CD4-positive, alpha-beta memory T cell (primary cell): ENCODE measurements at regions not wholly inside any gene's neighbourhood (a gene's known extent, or its start where the extent isn't known, plus 50 kb on each side); places are given as distances from the start of the nearest gene placed in this dataset.

Experiments
- CTCF ChIA-PET: fragments of 350-600 bp; sonication (Branson Sonifier 250); formaldehyde crosslinking; loops from one replicate; lab custom pipeline; 2021; ENCODE audit warnings: inconsistent platforms; ENCODE audit not compliant: partially characterized antibody; lab: Charles Lee
- POLR2A ChIA-PET: fragments of 350-600 bp; sonication (Branson Sonifier 250); formaldehyde crosslinking; loops from one replicate; lab custom pipeline; 2021; ENCODE audit not compliant: partially characterized antibody; lab: Charles Lee
- DNase-seq, 5 donors: peaks; one replicate each; pipeline versions ENCODE4 v3.0.0 to v3.0.0-alpha.2; 2020 to 2022; ENCODE audit warnings: mixed read lengths in 1 of 5
- H3K27ac ChIP-seq: one replicate; pipeline ENCODE4 v1.7.0; 2013; ENCODE audit warnings: low read depth, low read length
- H3K27me3 ChIP-seq: 2 replicates; pipeline ENCODE4 v1.7.0; 2013; ENCODE audit warnings: mild to moderate bottlenecking, low read length, moderate library complexity; ENCODE audit not compliant: insufficient read depth
- H3K36me3 ChIP-seq: 2 replicates; pipeline ENCODE4 v1.7.0; 2013; ENCODE audit warnings: mild to moderate bottlenecking, low read length, moderate library complexity; ENCODE audit not compliant: insufficient read depth
- H3K4me1 ChIP-seq: 2 replicates; pipeline ENCODE4 v1.7.0; 2013; ENCODE audit warnings: mild to moderate bottlenecking, low read length, moderate library complexity; ENCODE audit not compliant: insufficient read depth
- H3K4me3 ChIP-seq, 2 donors: one replicate each; pipeline ENCODE4 v1.7.0; 2013; ENCODE audit warnings: low read length in 2 of 2, mild to moderate bottlenecking in 1 of 2
- H3K9me3 ChIP-seq, 2 donors: one replicate each; pipeline ENCODE4 v1.7.0; 2013; ENCODE audit warnings: low read length in 2 of 2, control low read depth in 1 of 2; ENCODE audit not compliant: control insufficient read depth in 1 of 2
- H3K27ac Mint-ChIP-seq, 7 donors: one replicate each; pipeline ENCODE4 v1.8.0; 2020 to 2021; ENCODE audit warnings: mixed read lengths in 7 of 7, mild to moderate bottlenecking in 6 of 7, inconsistent platforms in 3 of 7, moderate library complexity in 3 of 7
- H3K27me3 Mint-ChIP-seq, 2 donors: one replicate each; pipeline ENCODE4 v1.8.0; 2020 to 2021; ENCODE audit warnings: mixed read lengths in 2 of 2
- H3K36me3 Mint-ChIP-seq, 2 donors: one replicate each; pipeline ENCODE4 v1.8.0; 2020 to 2021; ENCODE audit warnings: mixed read lengths in 2 of 2, inconsistent platforms in 1 of 2, mild to moderate bottlenecking in 1 of 2
- H3K4me1 Mint-ChIP-seq, 4 donors: one replicate each; pipeline ENCODE4 v1.8.0; 2020 to 2021; ENCODE audit warnings: mixed read lengths in 4 of 4, mild to moderate bottlenecking in 1 of 4
- H3K4me3 Mint-ChIP-seq, 8 donors: one replicate each; pipeline ENCODE4 v1.8.0; 2020 to 2021; ENCODE audit warnings: mixed read lengths in 8 of 8, mild to moderate bottlenecking in 7 of 8, moderate library complexity in 6 of 8, inconsistent platforms in 3 of 8
- H3K9me3 Mint-ChIP-seq, 8 donors: one replicate each; pipeline ENCODE4 v1.8.0; 2020 to 2021; ENCODE audit warnings: mixed read lengths in 8 of 8, mild to moderate bottlenecking in 5 of 8, inconsistent platforms in 3 of 8, moderate library complexity in 1 of 8
- intact Hi-C: fragments of 100-400 bp; cut with micrococcal nuclease; formaldehyde crosslinking; loops from one replicate; pipeline ENCODE4 v1.15.1; 2023

DNA sequence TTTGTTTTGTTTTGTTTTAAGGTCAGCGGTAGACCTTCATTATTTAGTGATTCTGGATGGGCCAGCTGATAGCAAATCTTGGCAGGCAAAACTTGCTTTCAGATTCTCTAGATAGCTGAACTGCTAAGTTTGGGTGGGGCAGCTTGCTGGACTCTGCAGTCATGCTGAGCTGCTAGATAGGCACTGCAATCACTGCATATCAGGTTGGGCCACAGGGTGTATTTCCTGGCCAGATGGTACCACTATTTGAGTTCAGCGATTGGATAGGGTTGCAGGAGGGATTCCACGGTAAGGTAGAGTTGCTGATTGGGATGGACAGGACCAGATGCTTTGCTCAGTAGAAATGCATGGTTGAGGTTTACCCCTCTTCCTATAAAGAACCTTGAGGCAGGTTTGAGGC lies 579.3 kb upstream of the ADGRL4 start:
- H3K36me3 ChIP-seq = no peaks in the 10 kb centered on the region
- ChIA-PET CTCF (no interaction called here), POLR2A (no interaction called here)
- H3K4me1 Mint-ChIP-seq = no peaks in the 10 kb centered on the region
- H3K27me3 ChIP-seq = no peaks in the 10 kb centered on the region
- H3K9me3 Mint-ChIP-seq = peaks cover 2 to 17% (median 7%) of the 10 kb centered on the region in 8 donors
- H3K4me1 ChIP-seq = no peaks in the 10 kb centered on the region
- H3K27ac ChIP-seq = no peak overlapping the region
- intact Hi-C loops = no loop called here
- no peaks in the 10 kb centered on the region for H3K9me3 ChIP-seq
- H3K4me3 ChIP-seq = no peak overlapping the region
- no peak overlapping the region for H3K4me3 Mint-ChIP-seq
- H3K27me3 Mint-ChIP-seq = no peaks in the 10 kb centered on the region
- no peak for DNase-seq
- H3K36me3 Mint-ChIP-seq = no peaks in the 10 kb centered on the region
- H3K27ac Mint-ChIP-seq = no peak overlapping the region

DNA sequence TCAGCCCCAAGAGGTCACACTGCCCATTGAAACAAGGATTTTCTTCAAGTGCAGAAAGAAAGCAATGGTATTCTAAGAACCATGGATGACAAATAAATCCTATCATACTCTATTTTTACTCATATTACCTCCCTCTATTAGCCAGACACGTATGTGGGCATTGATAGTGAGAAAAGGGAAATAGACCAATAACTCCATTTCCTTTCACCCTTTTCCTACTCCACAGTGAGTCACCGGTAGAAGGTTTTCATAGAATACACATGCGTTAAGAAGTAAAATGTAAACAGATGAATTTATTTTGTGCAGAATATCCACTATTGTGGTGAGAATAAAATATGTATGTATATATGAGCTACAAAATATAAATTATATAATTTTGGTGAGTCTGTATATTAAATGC lies 568.9 kb upstream of the ADGRL4 start:
- DNase-seq = no peak
- no peak overlapping the region for H3K4me3 Mint-ChIP-seq
- no peaks in the 10 kb centered on the region for H3K27me3 Mint-ChIP-seq
- Histone ChIP-seq H3K4me1 (no peaks in the 10 kb centered on the region), H3K36me3 (no peaks in the 10 kb centered on the region), H3K27me3 (no peaks in the 10 kb centered on the region), H3K9me3 (no peaks in the 10 kb centered on the region), H3K27ac (no peak overlapping the region), H3K4me3 (no peak overlapping the region)
- no peaks in the 10 kb centered on the region for H3K4me1 Mint-ChIP-seq
- H3K27ac Mint-ChIP-seq = no peak overlapping the region
- intact Hi-C loops = no loop called here
- CTCF ChIA-PET = no interaction called here
- no peaks in the 10 kb centered on the region for H3K36me3 Mint-ChIP-seq
- POLR2A ChIA-PET = no interaction called here
- no peaks in the 10 kb centered on the region for H3K9me3 Mint-ChIP-seq

DNA sequence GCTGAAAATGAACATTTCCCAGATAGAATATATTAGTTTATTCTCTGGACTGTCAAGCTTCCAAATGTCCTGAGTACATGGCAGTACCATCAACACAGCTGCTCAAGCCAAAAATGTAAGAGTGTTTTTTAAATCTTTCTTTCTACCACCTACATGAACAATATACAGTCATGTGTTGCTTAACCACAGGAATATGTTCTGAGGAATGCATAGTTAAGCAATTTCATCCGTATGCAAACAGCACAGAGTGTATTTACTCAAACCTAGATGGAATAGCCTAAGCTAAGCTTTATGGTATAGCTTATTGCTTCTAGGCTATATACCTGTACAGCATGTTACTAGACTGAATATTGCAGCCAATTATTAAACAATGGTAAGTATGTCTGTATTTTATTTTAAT lies 561.9 kb upstream of the ADGRL4 start:
- ChIA-PET POLR2A (no interaction called here), CTCF (no interaction called here)
- Histone ChIP-seq H3K4me1 (no peaks in the 10 kb centered on the region), H3K4me3 (no peak overlapping the region), H3K27ac (no peak overlapping the region), H3K27me3 (no peaks in the 10 kb centered on the region), H3K9me3 (no peaks in the 10 kb centered on the region), H3K36me3 (no peaks in the 10 kb centered on the region)
- intact Hi-C loops = no loop called here
- Mint-ChIP-seq H3K4me1 (no peaks in the 10 kb centered on the region), H3K27ac (no peak overlapping the region), H3K4me3 (no peak overlapping the region), H3K9me3 (peaks cover 0 to 5% (median 1%) of the 10 kb centered on the region in 8 donors), H3K27me3 (no peaks in the 10 kb centered on the region), H3K36me3 (no peaks in the 10 kb centered on the region)
- DNase-seq = no peak

DNA sequence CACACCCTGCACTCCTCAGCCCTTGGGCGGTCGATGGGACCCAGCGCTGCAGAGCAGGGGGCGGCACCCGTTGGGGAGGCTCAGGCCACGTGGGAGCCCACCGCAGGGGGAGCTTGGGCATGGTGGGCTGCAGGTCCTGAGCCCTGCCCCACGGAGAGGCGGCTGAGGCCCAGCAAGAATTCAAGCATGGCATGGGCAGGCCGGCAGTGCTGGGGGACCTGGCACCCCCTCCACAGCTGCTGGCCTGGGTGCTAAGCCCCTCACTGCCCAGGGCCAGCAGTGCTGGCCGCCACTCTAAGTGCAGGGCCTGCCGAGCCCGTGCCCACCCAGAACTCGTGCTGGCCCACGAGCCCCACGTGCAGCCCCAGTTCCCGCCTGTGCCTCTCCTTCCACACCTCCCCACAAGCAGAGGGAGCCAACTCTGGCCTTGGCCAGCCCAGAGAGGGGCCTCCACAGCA lies 555.0 kb upstream of the ADGRL4 start:
- H3K27me3 ChIP-seq = no peaks in the 10 kb centered on the region
- no peak overlapping the region for H3K4me3 ChIP-seq
- CTCF ChIA-PET = interaction anchor here (1.2 kb wide), 1 partner anchor 11 kb away, joined by 3 read pairs; no protein-coding TSS in a partner anchor
- H3K27me3 Mint-ChIP-seq = no peaks in the 10 kb centered on the region
- POLR2A ChIA-PET = no interaction called here
- H3K4me1 ChIP-seq = no peaks in the 10 kb centered on the region
- DNase-seq = no peak
- H3K27ac Mint-ChIP-seq = no peak overlapping the region
- H3K27ac ChIP-seq = no peak overlapping the region
- H3K9me3 Mint-ChIP-seq = peaks cover 3 to 22% (median 5%) of the 10 kb centered on the region in 8 donors
- H3K4me1 Mint-ChIP-seq = no peaks in the 10 kb centered on the region
- no peaks in the 10 kb centered on the region for H3K36me3 ChIP-seq
- no peak overlapping the region for H3K4me3 Mint-ChIP-seq
- intact Hi-C loops = no loop called here
- no peaks in the 10 kb centered on the region for H3K36me3 Mint-ChIP-seq
- H3K9me3 ChIP-seq = no peaks in the 10 kb centered on the region

DNA sequence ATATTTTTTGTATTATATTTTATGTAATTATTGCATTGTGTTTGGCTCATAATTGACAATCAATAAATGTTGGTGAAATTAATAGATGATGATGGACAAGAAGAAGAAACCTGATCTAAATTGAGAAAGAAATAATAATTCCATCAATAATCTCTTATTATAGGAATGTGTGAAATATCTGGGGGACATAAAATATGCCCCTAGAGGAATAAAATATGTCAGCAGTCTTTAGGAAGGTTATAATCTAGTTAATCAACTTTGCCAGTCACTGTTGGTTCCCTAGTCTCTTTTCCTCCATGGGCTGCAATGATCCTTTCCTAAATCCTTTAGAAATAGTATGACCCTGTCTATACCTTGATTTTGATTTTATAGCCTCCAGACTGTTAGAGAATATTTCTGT lies 549.7 kb upstream of the ADGRL4 start:
- Histone ChIP-seq H3K4me3 (no peak overlapping the region), H3K4me1 (no peaks in the 10 kb centered on the region), H3K27ac (no peak overlapping the region), H3K36me3 (no peaks in the 10 kb centered on the region), H3K9me3 (no peaks in the 10 kb centered on the region), H3K27me3 (no peaks in the 10 kb centered on the region)
- CTCF ChIA-PET = no interaction called here
- no peaks in the 10 kb centered on the region for H3K36me3 Mint-ChIP-seq
- intact Hi-C loops = no loop called here
- DNase-seq = no peak
- no peaks in the 10 kb centered on the region for H3K4me1 Mint-ChIP-seq
- H3K9me3 Mint-ChIP-seq = peaks cover 0 to 14% (median 4%) of the 10 kb centered on the region in 8 donors
- H3K4me3 Mint-ChIP-seq = no peak overlapping the region
- POLR2A ChIA-PET = no interaction called here
- no peak overlapping the region for H3K27ac Mint-ChIP-seq
- no peaks in the 10 kb centered on the region for H3K27me3 Mint-ChIP-seq

DNA sequence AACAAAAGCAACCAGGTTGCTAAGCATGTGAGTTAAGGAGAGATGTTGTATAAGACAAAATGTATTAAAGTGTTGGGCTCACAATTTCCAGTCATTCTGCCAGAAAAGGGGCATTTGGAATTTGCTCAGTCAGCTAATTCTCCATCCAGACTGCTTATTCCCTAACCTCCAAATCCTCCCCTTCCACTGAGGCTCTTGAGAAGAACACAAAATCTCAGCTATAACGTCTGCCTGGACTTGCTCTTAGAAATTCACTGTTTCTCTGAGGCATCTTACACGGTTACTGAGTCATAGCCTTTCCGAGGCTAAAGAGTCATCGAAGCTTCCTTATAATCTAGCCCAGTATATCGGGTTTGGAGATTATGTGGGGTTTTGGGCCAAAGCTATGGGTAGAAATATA lies 548.2 kb upstream of the ADGRL4 start:
- Histone ChIP-seq H3K27me3 (no peaks in the 10 kb centered on the region), H3K4me1 (no peaks in the 10 kb centered on the region), H3K4me3 (no peak overlapping the region), H3K36me3 (no peaks in the 10 kb centered on the region), H3K27ac (no peak overlapping the region), H3K9me3 (no peaks in the 10 kb centered on the region)
- intact Hi-C loops = no loop called here
- Mint-ChIP-seq H3K27ac (no peak overlapping the region), H3K4me1 (no peaks in the 10 kb centered on the region), H3K27me3 (no peaks in the 10 kb centered on the region), H3K36me3 (no peaks in the 10 kb centered on the region), H3K4me3 (no peak overlapping the region), H3K9me3 (peaks cover 0 to 12% (median 6%) of the 10 kb centered on the region in 8 donors)
- DNase-seq = no peak
- ChIA-PET POLR2A (no interaction called here), CTCF (no interaction called here)

DNA sequence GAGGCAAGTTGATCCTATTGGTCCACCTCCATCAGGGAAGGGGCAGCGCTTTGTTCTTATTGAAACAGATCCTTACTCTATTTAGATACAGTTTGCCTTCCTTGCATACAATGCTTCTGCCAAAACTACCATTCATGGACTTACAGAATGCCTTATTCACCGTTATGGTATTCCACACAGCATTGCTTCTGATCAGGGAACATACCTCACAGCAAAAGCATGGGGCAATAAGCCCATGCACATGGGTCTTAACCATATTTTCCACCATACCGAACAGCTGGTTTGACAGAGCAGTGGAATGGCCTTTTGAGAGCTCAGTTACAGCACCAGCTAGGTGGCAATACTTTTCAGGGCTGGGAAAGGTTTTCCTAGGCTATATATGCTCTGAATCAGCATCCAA lies 544.8 kb upstream of the ADGRL4 start:
- ChIA-PET POLR2A (no interaction called here), CTCF (interaction anchor here (1.1 kb wide), 1 partner anchor 10 kb away, joined by 3 read pairs; no protein-coding TSS in a partner anchor)
- Histone ChIP-seq H3K36me3 (no peaks in the 10 kb centered on the region), H3K27ac (no peak overlapping the region), H3K4me3 (no peak overlapping the region), H3K4me1 (no peaks in the 10 kb centered on the region), H3K9me3 (no peaks in the 10 kb centered on the region), H3K27me3 (no peaks in the 10 kb centered on the region)
- H3K4me1 Mint-ChIP-seq = no peaks in the 10 kb centered on the region
- intact Hi-C loops = no loop called here
- H3K9me3 Mint-ChIP-seq = peaks cover 0 to 7% (median 1%) of the 10 kb centered on the region in 8 donors
- no peak overlapping the region for H3K27ac Mint-ChIP-seq
- no peak for DNase-seq
- H3K36me3 Mint-ChIP-seq = no peaks in the 10 kb centered on the region
- H3K27me3 Mint-ChIP-seq = no peaks in the 10 kb centered on the region
- H3K4me3 Mint-ChIP-seq = no peak overlapping the region

DNA sequence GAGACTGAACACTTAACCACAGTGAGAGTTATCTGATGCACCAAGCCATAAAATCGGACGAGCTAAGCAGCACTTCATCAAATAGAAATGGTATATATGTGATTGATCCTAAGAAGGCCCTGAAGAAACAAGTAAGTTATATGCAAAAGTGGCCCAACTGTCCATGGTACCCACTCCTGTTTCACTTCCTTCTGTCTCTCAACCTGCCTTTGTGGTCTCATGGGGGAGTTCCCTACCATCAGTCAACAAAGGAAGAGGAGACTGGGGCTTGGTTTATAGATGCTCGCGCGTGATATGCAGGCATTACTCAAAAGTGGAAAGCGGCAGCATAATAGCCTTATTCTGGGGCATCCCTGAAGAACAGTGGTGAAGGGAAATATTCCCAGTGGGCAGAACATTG lies 543.9 kb upstream of the ADGRL4 start:
- Histone ChIP-seq H3K27ac (no peak overlapping the region), H3K4me1 (no peaks in the 10 kb centered on the region), H3K9me3 (no peaks in the 10 kb centered on the region), H3K27me3 (no peaks in the 10 kb centered on the region), H3K36me3 (no peaks in the 10 kb centered on the region), H3K4me3 (no peak overlapping the region)
- intact Hi-C loops = no loop called here
- POLR2A ChIA-PET = no interaction called here
- CTCF ChIA-PET = interaction anchor here (1.1 kb wide), 1 partner anchor 11 kb away, joined by 3 read pairs; no protein-coding TSS in a partner anchor
- Mint-ChIP-seq H3K4me3 (no peak overlapping the region), H3K4me1 (no peaks in the 10 kb centered on the region), H3K27ac (no peak overlapping the region), H3K9me3 (peaks cover 0 to 7% (median 1%) of the 10 kb centered on the region in 8 donors), H3K27me3 (no peaks in the 10 kb centered on the region), H3K36me3 (no peaks in the 10 kb centered on the region)
- DNase-seq = no peak
